HG02885 (cell line): ENCODE measurements at regions not wholly inside any gene's neighbourhood (a gene's known extent, or its start where the extent isn't known, plus 50 kb on each side); places are given as distances from the start of the nearest gene placed in this dataset.

Source experiments
- ATAC-seq: cut with Tn5 transposase; IDR thresholded peaks from one replicate; pipeline ENCODE4 v1.9.1; 2021; ENCODE audit warnings: mild to moderate bottlenecking; ENCODE audit not compliant: unreplicated experiment, poor library complexity

GRCh38 chr20:52867305-52867704 lies 104.9 kb upstream of the TSHZ2 start:
- no peak for ATAC-seq

GRCh38 chr20:52864916-52865605 lies 107.1 kb upstream of the TSHZ2 start:
- ATAC-seq: no peak

GRCh38 chr20:52859156-52859876 lies 112.8 kb upstream of the TSHZ2 start:
- no peak for ATAC-seq

- no peak for ATAC-seq
These were observed 119.4 kb upstream of the TSHZ2 start for GRCh38 chr20:52852714-52853113.

- no peak for ATAC-seq
These were observed 124.3 kb upstream of the TSHZ2 start for GRCh38 chr20:52847731-52848359.

GRCh38 chr20:52847029-52847660 lies 125.0 kb upstream of the TSHZ2 start:
- no peak for ATAC-seq

GRCh38 chr20:52845044-52845443 lies 127.1 kb upstream of the TSHZ2 start:
- ATAC-seq: no peak

GRCh38 chr20:52843425-52843824 lies 128.7 kb upstream of the TSHZ2 start:
- ATAC-seq: no peak

- ATAC-seq: no peak
These were observed 131.2 kb upstream of the TSHZ2 start for GRCh38 chr20:52841003-52841402.

GRCh38 chr20:52840041-52840440 lies 132.1 kb upstream of the TSHZ2 start:
- no peak for ATAC-seq

- no peak for ATAC-seq
These were observed 133.5 kb upstream of the TSHZ2 start for GRCh38 chr20:52838510-52839241.

GRCh38 chr20:52837378-52837777 lies 134.8 kb upstream of the TSHZ2 start:
- ATAC-seq: no peak

- no peak for ATAC-seq
These were observed 138.3 kb upstream of the TSHZ2 start for GRCh38 chr20:52833901-52834300.

- no peak for ATAC-seq
These were observed 139.9 kb upstream of the TSHZ2 start for GRCh38 chr20:52832151-52832774.

GRCh38 chr20:52830598-52830997 lies 141.6 kb upstream of the TSHZ2 start:
- no peak for ATAC-seq

GRCh38 chr20:52829111-52829510 lies 143.0 kb upstream of the TSHZ2 start:
- ATAC-seq: no peak

GRCh38 chr20:52828199-52828598 lies 144.0 kb upstream of the TSHZ2 start:
- no peak for ATAC-seq

GRCh38 chr20:52826722-52827121 lies 145.4 kb upstream of the TSHZ2 start:
- no peak for ATAC-seq

- ATAC-seq: no peak
These were observed 145.8 kb upstream of the TSHZ2 start for GRCh38 chr20:52826321-52826720.
